Lung (tissue), 11 donors: ENCODE measurements at regions not wholly inside any gene's neighbourhood (a gene's known extent, or its start where the extent isn't known, plus 50 kb on each side); places are given as distances from the start of the nearest gene placed in this dataset.
A peak's percentile ranks its signal among the peaks of the same experiment; 100 is the strongest.

Source experiments
- ATAC-seq: fragments of 200-7000 bp; cut with Tn5 transposase; one replicate; pipeline ENCODE4 v1.9.1; 2020; ENCODE audit warnings: moderate number of reproducible peaks; ENCODE audit not compliant: insufficient read depth, low FRiP score
- DNase-seq, 3 donors: peaks; one replicate each; pipeline ENCODE4 v3.0.0-alpha.2; 2013 to 2017
- H3K27ac ChIP-seq, 2 donors: one replicate each; pipeline ENCODE4 v1.5.1; 2013; ENCODE audit warnings: mild to moderate bottlenecking in 2 of 2, moderate library complexity in 2 of 2, control low read depth in 1 of 2, inconsistent platforms in 1 of 2, low read depth in 1 of 2, low read length in 1 of 2
- H3K27me3 ChIP-seq, 3 donors: one replicate each; pipeline ENCODE4 v1.5.1; 2013; ENCODE audit warnings: low read length in 2 of 3; ENCODE audit not compliant: control insufficient read depth in 3 of 3, insufficient read depth in 3 of 3
- H3K36me3 ChIP-seq, 4 donors: one replicate each; pipeline ENCODE4 v1.5.1; 2013; ENCODE audit warnings: low read length in 4 of 4, mild to moderate bottlenecking in 1 of 4, moderate library complexity in 1 of 4; ENCODE audit not compliant: control insufficient read depth in 4 of 4, insufficient read depth in 4 of 4
- H3K4me1 ChIP-seq, 5 donors: one replicate each; pipeline ENCODE4 v1.5.1; 2013; ENCODE audit warnings: low read length in 5 of 5, mild to moderate bottlenecking in 2 of 5, moderate library complexity in 1 of 5; ENCODE audit not compliant: control insufficient read depth in 5 of 5, insufficient read depth in 5 of 5
- H3K4me3 ChIP-seq: one replicate; pipeline ENCODE4 v1.5.1; 2013; ENCODE audit warnings: mild to moderate bottlenecking, control low read depth, moderate library complexity
- H3K9ac ChIP-seq, 2 donors: one replicate each; pipeline ENCODE4 v1.5.1; 2013; ENCODE audit warnings: low read length in 2 of 2, control low read depth in 1 of 2; ENCODE audit not compliant: insufficient read depth in 1 of 2
- H3K9me3 ChIP-seq, 4 donors: one replicate each; pipeline ENCODE4 v1.5.1; 2013; ENCODE audit warnings: low read length in 3 of 4, mild to moderate bottlenecking in 1 of 4, moderate library complexity in 1 of 4; ENCODE audit not compliant: control insufficient read depth in 4 of 4, insufficient read depth in 3 of 4
- WGBS, 2 donors: extraction: QIAGEN DNeasy Blood & Tissue Kit; methylation state at CpG; one replicate each; pipeline ENCODE4 v1.1.7; 2013; 5-methylcytosine and 5-hydroxymethylcytosine counted together
- TF ChIP-seq, protein P1 (sequence below): IDR thresholded peaks from 2 replicates; pipeline ENCODE4 v1.5.1; 2012; ENCODE audit warnings: mild to moderate bottlenecking; ENCODE audit errors: control extremely low read depth, extremely low read depth
- donor health status: control.
- donor health status: control.
- donor health status: Bipolar disorder and iron deficiency.
- donor health status: healthy.
- donor health status: DM: yes; HTN: yes; CAD: no.

DNA sequence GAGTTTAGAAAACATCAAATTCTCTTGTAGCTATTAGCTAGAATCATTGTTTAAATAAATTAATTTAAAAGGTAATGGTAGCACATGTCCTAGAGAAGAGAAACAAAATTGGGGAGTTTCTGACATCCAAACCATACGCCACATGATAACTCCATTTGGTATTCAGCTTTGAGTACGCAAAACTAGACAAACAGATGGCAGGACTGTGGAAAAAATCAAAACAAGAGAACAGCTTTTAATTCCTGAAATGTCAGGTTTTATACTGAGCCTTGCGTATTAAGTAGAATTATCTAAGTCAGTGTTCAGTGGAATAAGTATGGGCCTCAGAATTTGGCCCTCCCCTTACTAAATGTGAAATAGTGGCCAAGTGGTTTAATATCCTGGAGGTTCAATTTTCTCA lies 82.4 kb upstream of the PDE1A start:
- TF ChIP-seq, protein P1, sequence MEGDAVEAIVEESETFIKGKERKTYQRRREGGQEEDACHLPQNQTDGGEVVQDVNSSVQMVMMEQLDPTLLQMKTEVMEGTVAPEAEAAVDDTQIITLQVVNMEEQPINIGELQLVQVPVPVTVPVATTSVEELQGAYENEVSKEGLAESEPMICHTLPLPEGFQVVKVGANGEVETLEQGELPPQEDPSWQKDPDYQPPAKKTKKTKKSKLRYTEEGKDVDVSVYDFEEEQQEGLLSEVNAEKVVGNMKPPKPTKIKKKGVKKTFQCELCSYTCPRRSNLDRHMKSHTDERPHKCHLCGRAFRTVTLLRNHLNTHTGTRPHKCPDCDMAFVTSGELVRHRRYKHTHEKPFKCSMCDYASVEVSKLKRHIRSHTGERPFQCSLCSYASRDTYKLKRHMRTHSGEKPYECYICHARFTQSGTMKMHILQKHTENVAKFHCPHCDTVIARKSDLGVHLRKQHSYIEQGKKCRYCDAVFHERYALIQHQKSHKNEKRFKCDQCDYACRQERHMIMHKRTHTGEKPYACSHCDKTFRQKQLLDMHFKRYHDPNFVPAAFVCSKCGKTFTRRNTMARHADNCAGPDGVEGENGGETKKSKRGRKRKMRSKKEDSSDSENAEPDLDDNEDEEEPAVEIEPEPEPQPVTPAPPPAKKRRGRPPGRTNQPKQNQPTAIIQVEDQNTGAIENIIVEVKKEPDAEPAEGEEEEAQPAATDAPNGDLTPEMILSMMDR: no peak
- no peaks in the 10 kb centered on the region for H3K36me3 ChIP-seq

DNA sequence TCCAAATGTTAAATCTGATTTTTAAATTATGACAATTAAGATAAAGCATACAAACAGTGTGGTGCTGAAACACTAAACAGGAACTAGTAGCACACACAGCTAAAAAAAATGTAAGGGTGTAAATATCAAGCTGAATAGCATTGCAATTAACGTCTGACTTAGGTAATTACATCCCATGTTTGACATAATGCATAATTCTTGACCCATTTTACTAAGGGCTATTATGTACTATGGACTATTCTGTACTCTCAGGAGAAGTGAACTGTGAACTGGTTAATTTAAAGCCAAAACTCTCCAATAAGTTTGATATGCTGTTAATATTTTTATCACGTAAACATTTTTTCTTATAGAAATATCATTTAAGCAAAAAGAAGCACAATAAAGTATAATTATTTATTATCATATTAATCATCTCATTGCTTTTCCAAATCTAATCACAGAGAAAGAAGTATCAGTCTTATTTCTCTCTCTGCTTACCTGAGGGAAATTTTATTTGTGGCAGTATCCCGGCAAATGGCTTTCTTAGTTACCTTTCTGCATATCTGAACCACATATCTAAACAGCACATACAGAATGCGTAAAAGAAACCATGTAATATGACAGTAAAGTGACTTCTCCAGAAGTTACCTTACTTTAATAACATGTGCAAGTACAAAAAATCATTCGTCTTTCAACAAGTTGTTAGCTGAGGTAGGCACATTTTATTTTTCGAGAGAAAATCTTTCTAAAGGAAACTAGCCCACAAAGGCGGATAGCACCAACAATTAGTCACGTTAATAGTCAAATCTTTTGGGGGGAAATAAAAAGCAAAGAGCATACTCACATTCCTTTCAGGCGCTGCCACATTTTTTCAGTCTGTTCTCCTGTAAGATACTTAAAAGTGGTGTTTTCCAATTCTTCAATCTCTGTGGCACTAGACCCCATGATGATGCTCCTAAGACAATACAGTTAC lies 94.9 kb upstream of the PDE1A start:
- H3K4me1 ChIP-seq: peaks cover 0 to 5% (median 0%) of the 10 kb centered on the region in 5 donors
- ATAC-seq (no peak), DNase-seq (no peak)
- WGBS, 2 donors: 61 to 67% methylated on average over 9 of the region's 9 CpGs
- H3K9ac ChIP-seq: no peak overlapping the region
- TF ChIP-seq, protein P1: no peak
- no peaks in the 10 kb centered on the region for H3K27me3 ChIP-seq
- no peaks in the 10 kb centered on the region for H3K9me3 ChIP-seq
- H3K36me3 ChIP-seq: no peaks in the 10 kb centered on the region
- no peak overlapping the region for H3K4me3 ChIP-seq
- H3K27ac ChIP-seq: no peak overlapping the region

More for the DNA sequence above, 82.4 kb upstream of the PDE1A start:
- Histone ChIP-seq H3K27me3 (no peaks in the 10 kb centered on the region), H3K27ac (no peak overlapping the region), H3K4me1 (no peaks in the 10 kb centered on the region), H3K4me3 (no peak overlapping the region), H3K9me3 (peaks cover 0 to 4% (median 2%) of the 10 kb centered on the region in 4 donors), H3K9ac (no peak overlapping the region)
- ATAC-seq (no peak), DNase-seq (no peak)
- 84 to 97% methylated on average over 3 of the region's 3 CpGs for WGBS, 2 donors

DNA sequence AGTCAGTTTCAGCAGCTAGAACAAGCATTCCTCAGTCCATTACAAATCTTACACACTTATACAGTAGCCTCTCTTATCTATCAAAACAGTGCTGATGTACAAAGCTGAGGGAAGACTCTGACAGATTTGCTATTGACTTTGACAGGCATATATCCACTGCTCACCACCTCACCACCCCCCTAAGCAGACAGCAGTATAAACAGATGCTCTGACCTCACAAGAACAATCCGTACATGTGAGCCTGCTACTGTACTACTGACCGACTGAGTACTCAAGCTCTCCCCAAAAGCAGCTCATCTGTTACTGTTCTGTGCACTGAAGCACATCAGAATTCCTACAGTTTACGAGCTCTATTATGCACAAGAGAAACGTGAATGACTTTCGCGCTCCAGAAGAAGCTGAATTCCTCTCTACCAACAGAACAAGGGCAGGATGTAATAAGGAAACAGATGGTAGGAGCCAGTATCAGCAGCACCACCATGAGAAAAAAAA lies 95.6 kb upstream of the PDE1A start:
- H3K36me3 ChIP-seq: no peaks in the 10 kb centered on the region
- H3K4me3 ChIP-seq: no peak overlapping the region
- H3K4me1 ChIP-seq: peaks cover 0 to 5% (median 0%) of the 10 kb centered on the region in 5 donors
- TF ChIP-seq, protein P1: no peak
- no peaks in the 10 kb centered on the region for H3K9me3 ChIP-seq
- 8 to 17% methylated on average over 6 of the region's 6 CpGs for WGBS, 2 donors
- DNase-seq (peak in 1 of 3 donors; percentile 12), ATAC-seq (no peak)
- no peaks in the 10 kb centered on the region for H3K27me3 ChIP-seq
- H3K27ac ChIP-seq: no peak overlapping the region
- H3K9ac ChIP-seq: no peak overlapping the region
